HL-60 (cell line): ENCODE measurements at regions not wholly inside any gene's neighbourhood (a gene's known extent, or its start where the extent isn't known, plus 50 kb on each side); places are given as distances from the start of the nearest gene placed in this dataset.

Source experiments
- DNase-seq, 2 experiments: peaks; one replicate each; pipeline ENCODE4 v3.0.0-alpha.2; 2010 to 2020; ENCODE audit warnings: low read depth in 1 of 2, low spot score in 1 of 2
- H3K27ac ChIP-seq: fragments of 250-450 bp; sonication (Bioruptor Pico); replicated peaks from 2 replicates; pipeline ENCODE4 v1.5.1; 2020; ENCODE audit warnings: mild to moderate bottlenecking, moderate library complexity
- H3K27me3 ChIP-seq: fragments of 250-450 bp; sonication (Bioruptor Pico); 2 replicates; pipeline ENCODE4 v1.5.1; 2021; ENCODE audit warnings: mild to moderate bottlenecking, moderate library complexity; ENCODE audit not compliant: insufficient read depth, poor library complexity, severe bottlenecking
- H3K4me3 ChIP-seq: replicated peaks from 2 replicates; pipeline ENCODE4 v1.5.1; 2011; ENCODE audit warnings: mild to moderate bottlenecking, control low read depth, low read length; ENCODE audit not compliant: insufficient read depth
- CTCF ChIP-seq: IDR thresholded peaks from one replicate; pipeline ENCODE4 v1.5.1; 2011; ENCODE audit warnings: low read length, control low read depth, inconsistent platforms; ENCODE audit not compliant: insufficient read depth
- GABPA ChIP-seq: IDR thresholded peaks from 2 replicates; pipeline ENCODE4 v1.6.1; 2012; ENCODE audit warnings: low read depth
- POLR2AphosphoS5 ChIP-seq: IDR thresholded peaks from 2 replicates; pipeline ENCODE4 v1.6.1; 2012; ENCODE audit warnings: low read depth
- SPI1 ChIP-seq: IDR thresholded peaks from 2 replicates; pipeline ENCODE4 v1.6.1; 2012; ENCODE audit warnings: low read depth, mild to moderate bottlenecking, borderline replicate concordance
- TF ChIP-seq, protein P1 (sequence below): IDR thresholded peaks from 2 replicates; pipeline ENCODE4 v1.6.1; 2012; ENCODE audit warnings: low read depth; ENCODE audit not compliant: insufficient replicate concordance

DNA sequence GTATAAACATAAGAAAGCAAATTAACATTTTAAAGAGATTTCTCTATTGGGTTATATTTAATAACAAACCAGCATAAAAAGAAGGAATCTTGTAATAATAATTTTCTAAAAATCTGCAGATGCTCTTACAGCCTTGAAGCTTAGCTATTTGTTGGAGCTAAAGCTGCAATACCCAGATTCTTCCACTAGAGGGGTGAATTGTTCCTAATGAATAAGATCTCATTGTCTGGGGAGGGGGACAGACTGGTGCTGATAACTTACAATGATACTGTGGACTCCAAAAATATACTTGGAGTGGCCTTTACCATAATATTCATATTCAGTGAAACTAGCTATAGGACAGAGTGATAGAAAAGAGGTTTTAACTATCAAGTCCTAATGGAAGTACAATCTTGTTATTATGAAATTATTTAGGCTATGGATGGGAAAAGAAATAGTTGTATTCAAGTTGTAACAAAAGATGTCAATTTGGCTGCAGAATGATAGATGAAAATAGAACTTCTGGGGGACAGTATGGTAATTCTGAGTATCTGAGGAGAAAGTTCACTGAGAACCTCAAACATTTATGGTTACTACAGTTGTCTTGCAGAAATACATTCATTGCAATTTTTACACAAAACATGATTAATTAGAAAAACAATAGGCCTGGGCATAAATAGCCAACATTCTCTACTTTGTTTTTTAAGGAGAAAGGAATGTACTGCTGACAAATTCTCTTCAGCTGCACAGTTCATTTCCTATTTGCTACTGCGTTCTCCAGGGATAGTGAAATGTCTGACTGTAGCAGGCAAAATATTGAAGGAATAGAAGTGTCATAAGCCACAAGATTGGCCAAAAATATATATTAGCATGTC lies 443.3 kb downstream of the GBA3 start:
- DNase-seq, result peak; percentile 18 to 27
- Histone ChIP-seq H3K27ac (no peak overlapping the region), H3K4me3 (no peak overlapping the region), H3K27me3 (no peaks in the 10 kb centered on the region)
- TF ChIP-seq GABPA (no peak), SPI1 (no peak), CTCF (peak; percentile 61)
- TF ChIP-seq, protein P1, sequence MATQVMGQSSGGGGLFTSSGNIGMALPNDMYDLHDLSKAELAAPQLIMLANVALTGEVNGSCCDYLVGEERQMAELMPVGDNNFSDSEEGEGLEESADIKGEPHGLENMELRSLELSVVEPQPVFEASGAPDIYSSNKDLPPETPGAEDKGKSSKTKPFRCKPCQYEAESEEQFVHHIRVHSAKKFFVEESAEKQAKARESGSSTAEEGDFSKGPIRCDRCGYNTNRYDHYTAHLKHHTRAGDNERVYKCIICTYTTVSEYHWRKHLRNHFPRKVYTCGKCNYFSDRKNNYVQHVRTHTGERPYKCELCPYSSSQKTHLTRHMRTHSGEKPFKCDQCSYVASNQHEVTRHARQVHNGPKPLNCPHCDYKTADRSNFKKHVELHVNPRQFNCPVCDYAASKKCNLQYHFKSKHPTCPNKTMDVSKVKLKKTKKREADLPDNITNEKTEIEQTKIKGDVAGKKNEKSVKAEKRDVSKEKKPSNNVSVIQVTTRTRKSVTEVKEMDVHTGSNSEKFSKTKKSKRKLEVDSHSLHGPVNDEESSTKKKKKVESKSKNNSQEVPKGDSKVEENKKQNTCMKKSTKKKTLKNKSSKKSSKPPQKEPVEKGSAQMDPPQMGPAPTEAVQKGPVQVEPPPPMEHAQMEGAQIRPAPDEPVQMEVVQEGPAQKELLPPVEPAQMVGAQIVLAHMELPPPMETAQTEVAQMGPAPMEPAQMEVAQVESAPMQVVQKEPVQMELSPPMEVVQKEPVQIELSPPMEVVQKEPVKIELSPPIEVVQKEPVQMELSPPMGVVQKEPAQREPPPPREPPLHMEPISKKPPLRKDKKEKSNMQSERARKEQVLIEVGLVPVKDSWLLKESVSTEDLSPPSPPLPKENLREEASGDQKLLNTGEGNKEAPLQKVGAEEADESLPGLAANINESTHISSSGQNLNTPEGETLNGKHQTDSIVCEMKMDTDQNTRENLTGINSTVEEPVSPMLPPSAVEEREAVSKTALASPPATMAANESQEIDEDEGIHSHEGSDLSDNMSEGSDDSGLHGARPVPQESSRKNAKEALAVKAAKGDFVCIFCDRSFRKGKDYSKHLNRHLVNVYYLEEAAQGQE, result no peak

GRCh38 chr4:23134331-23134730 lies 441.6 kb downstream of the GBA3 start:
- Histone ChIP-seq H3K4me3 (no peak overlapping the region), H3K27ac (no peak overlapping the region), H3K27me3 (no peaks in the 10 kb centered on the region)
- no peak for TF ChIP-seq GABPA
- TF ChIP-seq, protein P1, result no peak
- no peak for TF ChIP-seq SPI1
- no peak for TF ChIP-seq POLR2AphosphoS5
- TF ChIP-seq CTCF, result no peak
- no peak for DNase-seq

- TF ChIP-seq SPI1 (no peak), CTCF (no peak), GABPA (no peak), POLR2AphosphoS5 (no peak)
- TF ChIP-seq, protein P1, result no peak
- Histone ChIP-seq H3K4me3 (no peak overlapping the region), H3K27me3 (no peaks in the 10 kb centered on the region), H3K27ac (no peak overlapping the region)
- DNase-seq, result no peak
Observed at GRCh38 chr4:23130845-23131244, 438.1 kb downstream of the GBA3 start.
